Common myeloid progenitor, CD34-positive (primary cell): ENCODE measurements at regions not wholly inside any gene's neighbourhood (a gene's known extent, or its start where the extent isn't known, plus 50 kb on each side); places are given as distances from the start of the nearest gene placed in this dataset.
A peak's percentile ranks its signal among the peaks of the same experiment; 100 is the strongest.
"Not testable (repeated sequence)": the region's sequence is repeated elsewhere in the genome, so short reads cannot be mapped to it uniquely, and the experiment has no call there.

ENCODE experiments used
- CTCF ChIA-PET: fragments of 350-600 bp; sonication (Branson Sonifier 250); formaldehyde crosslinking; loops from one replicate; lab custom pipeline; 2021; ENCODE audit warnings: antibody characterized with exemption; lab: Charles Lee
- POLR2A ChIA-PET: fragments of 350-600 bp; sonication (Branson Sonifier 250); formaldehyde crosslinking; loops from one replicate; lab custom pipeline; 2021; ENCODE audit warnings: antibody characterized with exemption; lab: Charles Lee
- DNase-seq, 3 donors: peaks; one replicate each; pipeline versions ENCODE4 v3.0.0 to v3.0.0-alpha.2; 2013
- H3K27ac ChIP-seq, 2 experiments: 1 replicate in 1 of 2; 2 replicates in 1 of 2; pipeline ENCODE4 v1.7.0; 2013; ENCODE audit warnings: inconsistent platforms in 2 of 2, low read length in 2 of 2, mild to moderate bottlenecking in 2 of 2, low read depth in 1 of 2, moderate library complexity in 1 of 2; ENCODE audit not compliant: severe bottlenecking in 2 of 2, insufficient read depth in 1 of 2, poor library complexity in 1 of 2
- H3K27me3 ChIP-seq, 5 experiments: replicated peaks in 2 of 5; 1 replicate in 3 of 5; 2 replicates in 2 of 5; pipeline versions ENCODE4 v1.6.1 to v1.7.0; 2013; ENCODE audit warnings: low read length in 4 of 5, mild to moderate bottlenecking in 2 of 5, moderate library complexity in 2 of 5, inconsistent platforms in 1 of 5; ENCODE audit not compliant: insufficient read depth in 5 of 5, control insufficient read depth in 4 of 5
- H3K36me3 ChIP-seq, 4 experiments: 1 replicate in 2 of 4; 2 replicates in 2 of 4; pipeline versions ENCODE4 v1.6.1 to v1.7.0; 2013; ENCODE audit warnings: low read length in 3 of 4, control low read depth in 1 of 4, mild to moderate bottlenecking in 1 of 4; ENCODE audit not compliant: control insufficient read depth in 4 of 4, insufficient read depth in 4 of 4
- H3K4me1 ChIP-seq, 4 experiments: 1 replicate in 3 of 4; 2 replicates in 1 of 4; pipeline versions ENCODE4 v1.6.1 to v1.7.1; 2013; ENCODE audit warnings: low read length in 3 of 4, mild to moderate bottlenecking in 3 of 4, control low read depth in 1 of 4, inconsistent platforms in 1 of 4, moderate library complexity in 1 of 4; ENCODE audit not compliant: control insufficient read depth in 4 of 4, insufficient read depth in 4 of 4; ENCODE audit errors: control extremely low read depth in 1 of 4
- H3K4me3 ChIP-seq, 7 experiments: 1 replicate in 4 of 7; 2 replicates in 3 of 7; pipeline versions ENCODE4 v1.5.1 to v1.7.0; 2013; ENCODE audit warnings: mild to moderate bottlenecking in 7 of 7, low read length in 6 of 7, moderate library complexity in 6 of 7, inconsistent platforms in 2 of 7, low read depth in 2 of 7, control low read depth in 1 of 7; ENCODE audit not compliant: insufficient read depth in 4 of 7, control insufficient read depth in 1 of 7; ENCODE audit errors: extremely low read depth in 1 of 7
- H3K9me3 ChIP-seq, 5 experiments: 1 replicate in 4 of 5; 2 replicates in 1 of 5; pipeline versions ENCODE4 v1.6.1 to v1.7.1; 2013; ENCODE audit warnings: low read length in 4 of 5, mild to moderate bottlenecking in 2 of 5, inconsistent platforms in 1 of 5, low read depth in 1 of 5, moderate library complexity in 1 of 5; ENCODE audit not compliant: control insufficient read depth in 4 of 5, insufficient read depth in 2 of 5; ENCODE audit errors: control extremely low read depth in 1 of 5
- WGBS: methylation state at CpG from one replicate; pipeline ENCODE4 v1.1.5; 2013; ENCODE audit not compliant: insufficient coverage; 5-methylcytosine and 5-hydroxymethylcytosine counted together

DNA sequence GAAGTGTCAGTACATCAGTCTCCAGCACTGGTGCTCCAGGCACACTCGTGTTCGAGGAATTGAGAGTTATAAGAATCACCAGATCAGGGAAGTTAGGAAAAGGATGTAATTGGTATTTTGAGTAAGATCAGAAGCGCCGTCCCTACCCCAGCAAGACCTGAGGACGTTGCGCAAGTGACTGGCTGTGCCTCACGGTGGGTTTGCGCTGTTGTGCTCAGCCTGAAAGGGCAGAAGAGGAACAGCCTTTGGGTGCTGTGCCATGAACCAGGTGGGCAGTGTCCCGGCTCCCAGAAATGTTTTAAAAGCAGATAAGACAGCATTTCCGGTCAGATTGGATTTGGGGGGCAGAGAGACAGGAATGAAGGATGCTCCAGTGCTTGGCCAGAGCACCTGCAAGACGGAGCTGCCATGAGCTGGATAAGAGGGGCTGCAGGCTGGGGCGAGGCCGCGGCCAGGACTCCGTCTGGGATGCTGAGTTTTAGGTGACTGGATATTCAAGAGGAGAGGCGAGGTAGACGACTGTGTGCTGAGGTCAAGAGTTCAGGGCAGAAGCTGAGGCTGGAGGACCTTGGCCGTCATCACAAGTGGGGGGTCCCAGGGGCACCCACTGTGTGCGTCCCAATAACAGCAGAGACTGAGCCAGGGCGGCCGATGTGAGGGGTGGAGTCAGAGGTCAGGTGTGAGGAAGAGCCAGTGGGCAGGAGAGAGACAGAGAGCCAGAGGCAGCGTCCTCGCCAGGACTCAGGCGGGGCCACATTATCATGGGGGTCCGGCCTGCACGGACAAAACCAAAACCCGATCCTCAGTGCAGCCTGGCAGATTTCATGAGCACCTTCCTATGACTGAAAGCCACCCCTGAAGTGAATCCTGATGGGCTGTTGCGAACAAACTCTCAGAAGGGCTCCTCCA, 77.7 kb upstream of the ALKAL2 start:
- POLR2A ChIA-PET: no interaction called here
- Histone ChIP-seq H3K4me3 (no peak overlapping the region), H3K4me1 (peaks cover 0 to 5% (median 0%) of the 10 kb centered on the region in 4 experiments), H3K9me3 (peaks cover 1 to 25% (median 13%) of the 10 kb centered on the region in 5 experiments), H3K36me3 (no peaks in the 10 kb centered on the region), H3K27me3 (peaks cover 0 to 4% (median 0%) of the 10 kb centered on the region in 5 experiments), H3K27ac (no peak overlapping the region)
- DNase-seq: no peak
- CTCF ChIA-PET: no interaction called here
- WGBS: 97% methylated on average over 28 of the region's 28 CpGs

DNA sequence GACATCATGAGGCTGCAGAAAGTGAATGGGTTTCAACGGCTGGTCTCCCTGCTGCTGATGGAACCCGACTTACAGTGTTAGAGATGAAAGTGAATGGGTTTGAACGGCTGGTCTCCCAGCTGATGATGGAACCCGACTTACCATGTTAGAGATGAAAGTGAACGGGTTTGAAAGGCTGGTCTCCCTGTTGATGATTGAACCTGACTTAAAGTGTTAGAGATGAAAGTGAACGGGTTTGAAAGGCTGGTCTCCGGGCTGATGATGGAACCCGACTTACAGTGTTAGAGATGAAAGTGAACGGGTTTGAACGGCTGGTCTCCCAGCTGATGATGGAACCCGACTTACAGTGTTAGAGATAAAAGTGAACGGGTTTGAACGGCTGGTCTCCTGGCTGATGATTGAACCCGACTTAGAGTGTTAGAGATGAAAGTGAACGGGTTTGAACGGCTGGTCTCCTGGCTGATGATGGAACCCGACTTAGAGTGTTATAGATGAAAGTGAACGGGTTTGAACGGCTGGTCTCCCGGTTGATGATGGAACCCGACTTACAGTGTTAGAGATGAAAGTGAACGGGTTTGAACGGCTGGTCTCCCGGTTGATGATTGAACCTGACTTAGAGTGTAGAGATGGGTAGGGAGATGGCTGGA, 76.1 kb upstream of the ALKAL2 start:
- Histone ChIP-seq H3K27ac (no peak overlapping the region), H3K4me1 (peaks cover 0 to 8% (median 1%) of the 10 kb centered on the region in 4 experiments), H3K9me3 (peaks cover 1 to 26% (median 13%) of the 10 kb centered on the region in 5 experiments), H3K36me3 (no peaks in the 10 kb centered on the region), H3K27me3 (peaks cover 0 to 4% (median 2%) of the 10 kb centered on the region in 5 experiments), H3K4me3 (no peak overlapping the region)
- ChIA-PET POLR2A (no interaction called here), CTCF (no interaction called here)
- 97% methylated on average over 23 of the region's 24 CpGs for WGBS
- no peak for DNase-seq

DNA sequence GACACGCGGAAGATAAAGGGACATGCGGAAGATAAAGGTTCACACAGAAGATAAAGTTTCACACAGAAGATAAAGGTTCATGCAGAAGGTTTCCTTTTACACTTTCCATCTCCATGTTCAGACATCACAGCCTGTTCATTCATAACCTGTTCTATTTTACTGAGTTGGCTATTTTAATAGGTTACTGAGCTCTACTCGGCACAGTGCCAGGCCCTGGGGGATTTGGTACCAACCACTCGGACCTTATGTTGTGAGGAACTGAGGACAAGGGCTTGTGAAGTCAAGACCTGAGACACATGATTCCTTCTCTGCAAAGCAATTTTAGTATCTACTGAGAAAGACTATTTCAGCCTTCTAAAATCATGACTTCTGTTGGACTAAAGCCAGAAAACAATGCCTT, 75.0 kb upstream of the ALKAL2 start:
- no peaks in the 10 kb centered on the region for H3K36me3 ChIP-seq
- H3K9me3 ChIP-seq: peaks cover 1 to 26% (median 13%) of the 10 kb centered on the region in 5 experiments
- no peak for DNase-seq
- H3K4me3 ChIP-seq: no peak overlapping the region
- WGBS: 100% methylated on average over 2 of the region's 5 CpGs
- peaks cover 0 to 4% (median 2%) of the 10 kb centered on the region in 5 experiments for H3K27me3 ChIP-seq
- ChIA-PET POLR2A (no interaction called here), CTCF (no interaction called here)
- H3K4me1 ChIP-seq: peaks cover 0 to 5% (median 2%) of the 10 kb centered on the region in 4 experiments
- no peak overlapping the region for H3K27ac ChIP-seq

DNA sequence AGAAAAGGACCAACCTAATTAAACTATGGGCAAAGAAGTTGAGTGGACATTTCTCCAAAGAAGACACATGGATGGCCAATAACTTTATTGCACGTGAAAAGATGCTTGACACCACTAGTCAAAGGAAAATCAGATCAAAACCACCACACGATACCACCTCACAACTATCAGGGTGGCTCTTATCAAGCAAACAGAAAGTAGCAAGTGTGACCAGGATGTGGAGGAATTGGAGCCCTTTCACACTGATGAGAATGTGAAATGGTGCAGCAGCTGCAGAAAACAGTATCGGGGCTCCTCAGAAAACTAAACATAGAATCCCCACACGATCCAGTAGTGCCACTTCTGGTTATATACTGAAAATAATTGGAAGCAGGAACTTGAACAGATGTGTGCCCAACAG, 72.2 kb upstream of the ALKAL2 start:
- Histone ChIP-seq H3K4me1 (peaks cover 0 to 5% (median 2%) of the 10 kb centered on the region in 4 experiments), H3K27me3 (peaks cover 0 to 3% (median 0%) of the 10 kb centered on the region in 5 experiments), H3K9me3 (peaks cover 1 to 26% (median 13%) of the 10 kb centered on the region in 5 experiments), H3K27ac (no peak overlapping the region), H3K4me3 (no peak overlapping the region), H3K36me3 (no peaks in the 10 kb centered on the region)
- CTCF ChIA-PET: no interaction called here
- WGBS: 100% methylated on average over 2 of the region's 4 CpGs
- POLR2A ChIA-PET: no interaction called here
- DNase-seq: no peak

DNA sequence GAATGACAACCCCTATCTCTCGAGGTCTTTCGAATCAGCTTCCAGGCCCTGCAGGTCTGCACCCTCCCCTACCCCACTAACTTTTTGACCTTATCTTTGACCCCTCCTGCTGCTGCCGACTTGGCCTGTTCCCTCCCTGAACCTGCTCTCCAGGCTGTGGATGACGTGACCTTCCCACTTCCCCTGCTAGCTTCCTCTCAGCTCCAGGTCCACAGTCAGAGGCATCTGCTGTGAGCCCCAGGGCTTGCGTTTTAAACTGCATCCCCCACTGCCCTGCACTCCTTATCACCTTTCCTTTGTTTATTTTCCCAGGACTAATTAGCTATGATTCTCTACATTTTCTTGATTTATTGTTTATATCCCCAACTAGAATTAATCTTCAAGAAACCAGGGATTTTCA, 71.2 kb upstream of the ALKAL2 start:
- peaks cover 0 to 5% (median 2%) of the 10 kb centered on the region in 4 experiments for H3K4me1 ChIP-seq
- H3K4me3 ChIP-seq: no peak overlapping the region
- WGBS: 38% methylated on average over 5 of the region's 5 CpGs
- ChIA-PET POLR2A (no interaction called here), CTCF (no interaction called here)
- H3K27me3 ChIP-seq: peaks cover 0 to 4% (median 0%) of the 10 kb centered on the region in 5 experiments
- H3K27ac ChIP-seq: no peak overlapping the region
- peak in 2 of 3 donors; percentile 10 to 18 for DNase-seq
- H3K9me3 ChIP-seq: peaks cover 1 to 26% (median 13%) of the 10 kb centered on the region in 5 experiments
- no peaks in the 10 kb centered on the region for H3K36me3 ChIP-seq

DNA sequence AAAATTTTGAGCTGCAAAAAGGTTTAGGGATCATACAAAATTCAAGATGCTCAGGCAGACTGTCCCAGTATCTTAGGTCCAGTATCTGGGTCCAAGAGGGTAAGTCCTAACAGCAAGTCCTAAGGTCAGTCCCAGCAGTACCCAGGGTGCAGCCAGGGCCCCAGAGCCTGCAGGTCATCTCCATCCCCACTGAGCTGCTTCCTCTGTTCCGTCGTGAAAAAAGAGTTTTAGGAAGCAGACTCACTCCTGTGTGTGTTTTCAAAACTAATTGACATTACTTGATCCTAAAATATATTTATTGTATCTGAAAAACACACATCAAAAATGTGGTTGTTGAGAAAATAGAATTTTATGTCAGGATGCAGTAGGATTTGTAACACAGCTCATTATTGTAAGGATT, 69.9 kb upstream of the ALKAL2 start:
- POLR2A ChIA-PET: no interaction called here
- Histone ChIP-seq H3K27me3 (peaks cover 0 to 4% (median 0%) of the 10 kb centered on the region in 5 experiments), H3K4me1 (peaks cover 0 to 5% (median 2%) of the 10 kb centered on the region in 4 experiments), H3K27ac (no peak overlapping the region), H3K9me3 (peaks cover under 1 to 20% (median 11%) of the 10 kb centered on the region in 5 experiments), H3K4me3 (no peak overlapping the region), H3K36me3 (no peaks in the 10 kb centered on the region)
- WGBS: no CpG with 5 or more reads among the region's 2 CpGs
- CTCF ChIA-PET: no interaction called here
- no peak for DNase-seq

DNA sequence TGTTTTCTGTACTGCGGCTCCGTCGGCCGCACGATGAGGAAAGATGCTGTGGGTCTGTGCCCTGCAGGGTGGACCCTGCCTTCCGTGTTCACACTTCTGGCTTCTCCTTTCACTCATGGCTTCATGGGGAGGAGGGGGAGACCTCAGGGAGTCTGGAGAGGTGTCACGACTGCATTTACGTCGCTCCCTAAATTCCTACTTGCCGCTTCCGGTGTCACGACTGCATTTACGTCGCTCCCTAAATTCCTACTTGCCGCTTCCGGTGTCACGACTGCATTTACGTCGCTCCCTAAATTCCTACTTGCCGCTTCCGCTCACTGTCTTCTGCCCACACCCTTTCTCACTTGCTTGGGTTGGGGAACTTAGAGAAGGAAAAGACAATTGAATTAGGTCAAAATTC, 68.4 kb upstream of the ALKAL2 start:
- H3K4me1 ChIP-seq, H3K36me3 ChIP-seq, CTCF ChIA-PET, H3K9me3 ChIP-seq, DNase-seq, H3K27me3 ChIP-seq, H3K27ac ChIP-seq, POLR2A ChIA-PET, H3K4me3 ChIP-seq: not testable (repeated sequence)
- 89% methylated on average over 20 of the region's 21 CpGs for WGBS
